HG02973 (cell line): ENCODE measurements at regions not wholly inside any gene's neighbourhood (a gene's known extent, or its start where the extent isn't known, plus 50 kb on each side); places are given as distances from the start of the nearest gene placed in this dataset.
A peak's percentile ranks its signal among the peaks of the same experiment; 100 is the strongest.
"Not testable (repeated sequence)": the region's sequence is repeated elsewhere in the genome, so short reads cannot be mapped to it uniquely, and the experiment has no call there.

Source experiments
- ATAC-seq: cut with Tn5 transposase; IDR thresholded peaks from one replicate; pipeline ENCODE4 v1.9.1; 2021; ENCODE audit warnings: moderate library complexity; ENCODE audit not compliant: unreplicated experiment

DNA sequence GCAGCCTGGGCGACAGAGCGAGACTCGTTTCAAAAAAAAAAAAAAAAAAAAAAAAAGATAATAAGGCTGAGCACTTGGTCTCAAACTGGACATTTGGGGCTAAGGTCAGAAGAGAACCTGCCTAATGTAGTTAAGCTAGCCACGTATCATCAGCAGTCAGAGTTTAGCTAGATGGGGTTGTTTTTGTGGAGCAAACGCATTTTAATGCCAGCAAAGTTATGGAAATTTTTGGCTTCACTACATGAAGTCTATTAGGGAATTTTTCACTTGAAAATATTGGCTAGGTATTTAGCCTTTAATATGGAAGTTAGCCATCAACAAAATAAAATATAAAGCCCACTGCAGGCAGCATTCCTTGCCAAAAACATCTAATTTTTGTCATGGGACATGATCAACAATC, 902.9 kb upstream of the CDH18 start:
- not testable (repeated sequence) for ATAC-seq

DNA sequence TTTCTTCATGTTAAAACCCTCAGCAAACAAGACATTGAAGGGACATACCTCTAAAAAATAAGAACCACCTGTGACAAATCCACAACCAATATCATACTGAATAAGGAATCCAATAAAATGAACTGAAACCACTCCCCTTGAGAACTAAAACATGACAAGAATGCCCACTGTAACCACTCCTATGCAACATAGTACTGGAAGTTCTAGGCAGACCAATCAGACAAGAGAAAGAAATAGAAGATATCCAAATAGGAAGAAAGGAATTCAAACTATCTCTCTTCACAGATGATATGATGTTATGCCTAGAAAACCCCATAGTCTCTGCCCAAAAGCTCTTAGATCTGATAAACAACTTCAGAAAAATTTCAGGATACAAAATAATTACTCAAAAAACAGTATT, 887.7 kb upstream of the CDH18 start:
- not testable (repeated sequence) for ATAC-seq

DNA sequence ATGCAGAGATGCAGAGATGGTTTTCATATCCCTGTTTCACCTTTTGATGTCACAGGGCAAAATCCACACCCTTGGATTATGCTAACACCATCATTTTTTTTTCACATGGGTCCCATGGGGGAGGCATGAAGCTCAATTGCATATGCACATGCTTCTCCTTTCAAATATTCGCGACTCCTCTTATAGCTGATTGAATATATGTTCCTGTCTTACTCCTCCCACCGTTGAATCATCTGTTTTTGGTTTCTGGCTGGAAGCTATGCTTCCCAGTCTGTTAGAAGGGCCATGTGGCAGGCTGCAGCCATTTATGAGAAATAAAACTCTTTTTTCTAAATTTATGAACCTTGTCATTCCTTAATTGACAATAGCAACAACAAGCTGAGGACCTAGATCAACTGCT, 877.9 kb upstream of the CDH18 start:
- ATAC-seq = not testable (repeated sequence)

DNA sequence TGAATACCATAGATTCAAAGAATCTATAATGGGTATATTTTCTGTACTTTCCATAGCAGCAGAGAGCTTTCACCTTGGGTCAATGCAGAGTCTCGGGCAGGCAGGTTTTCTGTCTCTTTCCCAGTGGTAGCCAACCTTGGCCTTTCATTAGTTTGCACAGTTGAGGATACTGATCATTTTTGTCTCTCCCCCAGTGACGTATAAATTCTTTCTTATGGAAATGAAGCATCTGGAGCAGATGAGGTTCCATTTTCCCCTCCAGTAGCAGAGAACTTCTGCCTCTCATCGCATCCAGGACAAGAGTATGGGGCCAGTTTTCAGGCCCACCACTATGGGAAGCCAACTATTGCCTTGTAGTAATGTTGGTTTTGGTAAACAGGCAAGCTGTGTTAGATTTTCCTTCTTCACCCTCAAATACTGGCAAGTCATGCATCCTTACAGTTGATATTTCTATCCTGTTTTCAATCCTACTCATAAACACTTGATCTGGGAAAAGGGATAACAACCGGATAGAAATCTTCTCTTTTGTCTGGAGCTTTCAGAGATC, 845.2 kb upstream of the CDH18 start:
- ATAC-seq = no peak

DNA sequence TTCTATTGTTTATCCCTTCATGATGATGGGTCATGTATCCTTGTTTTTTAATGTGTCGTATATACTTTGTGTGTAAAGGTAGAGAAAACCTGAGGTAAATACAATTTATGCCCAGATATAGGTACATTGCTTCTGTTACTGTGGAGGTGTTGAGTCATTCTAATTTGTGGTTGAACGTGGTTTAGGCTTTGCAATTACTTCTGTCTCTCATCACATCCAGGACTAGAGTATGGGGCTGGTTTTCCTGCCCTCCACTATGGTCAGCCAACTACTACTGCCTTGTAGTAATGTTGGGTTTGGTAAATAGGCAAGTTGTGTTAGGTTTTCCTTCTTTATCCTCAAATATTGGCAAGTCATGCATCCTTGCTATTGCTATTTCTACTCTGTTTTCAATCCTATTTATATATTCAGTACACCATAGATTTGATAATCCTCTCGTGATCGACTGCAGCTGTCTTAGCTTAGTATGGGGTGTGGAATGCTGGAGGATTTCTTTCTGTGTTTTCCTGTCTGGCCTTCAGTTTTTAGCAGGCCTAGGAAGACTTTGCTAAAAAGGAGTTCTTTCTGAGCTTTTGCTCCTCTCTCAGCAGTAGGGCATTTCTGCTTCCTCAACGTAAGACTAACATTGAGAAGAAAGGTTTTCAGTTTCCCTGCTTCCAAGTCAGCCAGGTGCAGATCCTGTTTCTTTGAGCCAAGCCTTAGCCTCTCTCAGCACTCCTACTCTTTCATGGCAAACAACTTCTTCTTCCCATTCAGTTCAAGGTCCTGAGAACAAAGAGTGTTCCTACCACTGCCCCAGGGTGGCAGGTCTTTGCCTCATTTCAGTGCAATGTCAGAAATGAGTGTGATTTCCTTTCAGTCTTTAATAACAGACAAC, 844.4 kb upstream of the CDH18 start:
- ATAC-seq = no peak

DNA sequence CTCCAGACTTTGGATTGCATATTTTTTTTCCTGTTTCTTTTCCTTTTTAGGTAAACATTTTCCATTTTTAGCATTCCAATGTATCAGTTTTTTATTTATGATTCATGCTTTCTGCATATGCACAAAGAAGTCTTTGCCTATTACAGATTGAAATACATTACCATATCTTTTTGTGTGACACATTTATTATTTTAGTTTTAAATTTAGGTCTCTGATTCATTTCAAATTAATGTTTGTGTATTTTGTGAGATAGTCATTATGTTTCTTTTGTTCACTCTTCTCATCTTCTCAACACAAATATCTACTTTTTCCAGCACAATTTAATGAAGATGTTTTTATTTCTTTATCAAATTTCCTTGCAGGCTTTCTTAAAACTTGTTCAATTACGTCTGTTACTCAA, 838.0 kb upstream of the CDH18 start:
- ATAC-seq = not testable (repeated sequence)

DNA sequence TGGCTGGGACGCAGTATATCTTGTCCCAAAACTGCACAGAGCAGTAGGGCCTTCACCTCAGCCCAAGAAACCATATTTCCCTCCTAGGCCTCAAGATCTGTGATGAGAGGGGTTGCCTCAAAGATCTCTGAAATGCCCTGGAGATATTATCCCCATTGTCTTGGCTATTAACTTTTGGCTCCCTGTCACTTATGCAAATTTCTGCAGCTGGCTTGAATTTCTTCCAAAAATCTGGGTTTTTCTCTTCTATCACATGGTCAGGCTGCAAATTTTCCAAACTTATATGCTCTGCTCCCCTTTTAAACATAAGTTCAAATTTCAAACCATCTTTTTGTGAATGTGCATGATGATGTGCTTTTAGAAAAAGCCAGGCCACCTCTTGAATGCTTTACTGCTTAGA, 809.2 kb upstream of the CDH18 start:
- ATAC-seq = not testable (repeated sequence)

DNA sequence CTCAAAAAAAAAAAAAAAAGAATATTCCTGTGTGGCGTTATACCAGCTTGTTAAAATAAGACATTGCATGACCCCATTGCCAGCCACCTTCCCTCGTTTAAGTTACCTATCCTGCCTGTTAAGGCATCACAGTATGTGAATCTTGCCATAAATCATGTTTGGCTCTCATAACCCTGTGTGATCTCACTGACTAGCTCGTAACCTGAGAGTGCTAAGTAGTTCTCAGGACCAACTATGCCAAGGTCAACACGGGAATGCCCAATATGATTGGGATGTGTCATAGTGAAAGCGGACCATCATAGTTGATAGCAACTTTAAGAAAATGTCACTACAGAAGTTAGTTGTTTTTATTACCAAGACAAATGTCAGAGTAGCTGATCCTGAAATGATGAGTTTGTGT, 796.8 kb upstream of the CDH18 start:
- ATAC-seq = not testable (repeated sequence)

DNA sequence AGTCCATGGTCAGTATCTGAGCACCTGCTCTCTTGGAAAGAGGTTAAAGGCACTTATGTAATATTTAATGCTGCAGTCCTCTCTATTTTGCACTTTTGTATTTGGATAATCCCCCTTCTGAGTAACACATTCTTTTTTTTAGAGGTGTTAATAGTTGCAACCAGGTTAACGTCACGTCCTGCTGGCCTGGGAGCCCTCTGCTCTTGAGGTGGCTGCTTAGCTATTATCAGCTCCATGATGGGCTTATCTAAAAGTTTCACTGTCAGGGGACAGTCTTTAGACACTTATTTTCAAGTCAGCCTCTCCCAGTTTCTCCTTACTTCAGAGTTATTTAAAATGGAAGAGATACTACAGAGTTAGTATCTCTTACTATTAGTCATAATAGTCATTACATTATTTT, 795.5 kb upstream of the CDH18 start:
- ATAC-seq = not testable (repeated sequence)

DNA sequence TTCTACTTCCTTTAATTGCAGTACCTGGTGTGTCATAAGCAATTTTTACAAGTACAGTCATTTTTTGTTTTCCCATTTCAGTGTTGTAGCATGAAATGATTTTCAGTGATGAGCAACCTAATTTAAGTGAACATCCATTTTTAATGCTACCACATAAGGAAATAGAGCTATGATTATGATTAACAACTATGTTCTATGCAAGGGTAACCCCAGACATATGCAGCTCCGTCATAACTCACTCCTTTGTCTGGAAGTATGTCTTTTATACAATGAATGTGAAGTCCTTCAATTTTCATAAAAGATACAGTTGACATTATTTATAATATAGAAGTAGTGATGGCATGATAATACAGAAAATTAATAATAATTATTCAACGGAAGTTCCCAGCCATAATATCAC, 783.3 kb upstream of the CDH18 start:
- ATAC-seq = not testable (repeated sequence)

DNA sequence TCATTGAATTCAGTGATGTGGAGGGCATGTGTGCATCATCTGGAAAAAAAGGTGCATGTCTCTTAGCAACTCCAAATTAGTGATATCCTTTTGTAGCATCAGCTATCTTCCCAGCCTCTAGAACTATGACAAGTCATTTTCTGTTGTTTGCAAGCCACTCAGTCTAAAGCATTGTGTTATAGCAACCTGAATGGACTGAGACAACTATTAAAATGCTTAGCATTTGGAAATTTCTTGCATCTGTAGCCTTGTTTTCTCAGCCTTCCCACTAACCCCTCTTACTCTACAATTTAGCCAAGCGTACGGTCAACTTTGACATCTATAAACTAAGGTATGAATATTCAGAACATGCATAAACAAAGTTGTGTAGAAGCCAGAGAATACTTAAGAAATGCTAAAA, 777.1 kb upstream of the CDH18 start:
- ATAC-seq = not testable (repeated sequence)

DNA sequence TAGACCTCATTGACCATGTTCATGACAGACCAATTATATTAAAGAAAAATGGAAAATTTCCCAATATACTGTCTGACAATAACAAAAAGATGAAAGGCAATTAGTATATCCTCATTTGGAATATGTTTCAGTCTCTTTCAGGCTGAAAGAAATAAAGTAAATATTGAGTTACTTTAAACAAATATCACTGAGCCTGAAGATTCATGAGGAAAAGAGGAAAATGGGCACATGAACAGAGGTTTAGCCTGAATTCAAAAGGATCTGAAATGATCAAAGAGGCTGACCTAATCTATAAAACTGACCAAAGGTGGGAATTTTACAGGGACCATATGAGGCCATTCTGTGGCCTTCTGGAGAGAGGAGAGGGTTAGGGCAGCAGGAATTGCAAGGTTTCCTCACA, 771.5 kb upstream of the CDH18 start:
- ATAC-seq = not testable (repeated sequence)

DNA sequence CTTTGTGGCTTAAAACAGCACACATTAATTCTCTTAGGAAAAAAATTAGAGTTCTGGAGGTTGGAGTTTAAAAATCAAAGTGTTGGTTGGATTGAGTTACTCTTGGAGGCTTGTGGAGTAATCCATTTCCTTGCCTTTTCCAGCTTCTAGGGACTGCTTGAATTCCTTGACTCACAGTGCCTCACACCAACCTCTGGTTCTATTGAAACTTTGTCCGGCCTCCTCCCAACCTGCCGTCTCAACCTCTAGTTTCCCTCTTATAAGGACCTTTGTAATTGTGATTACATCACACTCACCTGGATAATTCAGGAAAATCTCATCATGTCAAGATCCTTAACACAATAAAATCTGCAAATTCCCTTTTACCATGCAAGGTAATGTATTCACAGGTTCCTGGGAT, 764.2 kb upstream of the CDH18 start:
- not testable (repeated sequence) for ATAC-seq

DNA sequence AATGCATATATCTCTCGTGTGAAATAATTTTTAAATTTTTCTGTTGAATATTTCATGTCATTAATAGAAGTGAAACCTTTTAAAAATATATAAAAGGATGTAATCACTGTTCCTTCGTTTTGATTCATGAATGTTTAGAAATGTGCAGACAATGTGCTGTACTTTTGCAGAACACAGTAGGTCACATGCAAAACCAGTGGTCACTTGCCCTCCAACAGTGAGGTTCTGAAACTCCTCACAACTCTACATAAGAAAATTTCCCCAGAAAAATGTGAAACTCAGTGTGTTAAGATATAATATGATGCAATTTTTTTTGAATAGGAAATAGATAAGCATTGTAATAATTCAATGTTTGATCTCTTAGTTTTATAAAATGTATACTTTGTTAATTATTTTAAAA, 747.7 kb upstream of the CDH18 start:
- ATAC-seq = peak; percentile 87

DNA sequence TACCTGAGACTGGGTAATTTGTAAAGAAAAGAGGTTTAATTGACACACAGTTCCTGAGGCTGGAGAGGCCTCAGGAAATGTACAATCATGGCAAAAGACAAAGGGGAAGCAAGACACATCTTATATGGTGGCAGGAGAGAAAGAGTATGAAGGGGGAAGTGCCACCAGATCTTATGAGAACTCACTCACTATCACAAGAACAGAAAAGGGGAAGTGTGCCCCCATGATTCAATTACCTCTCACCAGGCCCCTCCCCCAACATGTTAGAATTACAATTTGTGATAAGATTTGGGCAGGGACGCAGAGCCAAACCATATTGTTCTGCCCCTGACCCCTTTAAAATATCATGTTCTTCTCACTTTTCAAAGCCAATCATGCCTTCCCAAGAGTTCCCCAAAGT, 744.2 kb upstream of the CDH18 start:
- ATAC-seq = not testable (repeated sequence)

DNA sequence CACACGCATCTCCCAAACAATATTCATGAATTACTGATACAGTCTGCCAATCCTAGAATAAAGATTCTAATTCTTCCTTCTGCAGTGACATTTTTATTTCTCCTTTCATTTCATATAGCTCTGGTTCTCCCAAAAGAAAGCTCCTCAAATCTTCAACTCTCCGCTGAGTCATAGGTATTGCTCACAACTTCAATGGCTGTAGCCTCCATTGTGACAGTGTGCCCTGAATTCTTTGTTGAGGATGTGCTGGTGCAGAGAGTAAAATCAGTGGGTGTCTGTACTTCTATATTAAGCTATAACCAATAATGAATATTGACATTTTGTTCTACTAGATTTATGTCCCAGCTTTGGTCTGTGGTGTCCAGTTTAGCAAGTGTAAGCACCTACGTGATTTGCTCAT, 733.3 kb upstream of the CDH18 start:
- not testable (repeated sequence) for ATAC-seq

DNA sequence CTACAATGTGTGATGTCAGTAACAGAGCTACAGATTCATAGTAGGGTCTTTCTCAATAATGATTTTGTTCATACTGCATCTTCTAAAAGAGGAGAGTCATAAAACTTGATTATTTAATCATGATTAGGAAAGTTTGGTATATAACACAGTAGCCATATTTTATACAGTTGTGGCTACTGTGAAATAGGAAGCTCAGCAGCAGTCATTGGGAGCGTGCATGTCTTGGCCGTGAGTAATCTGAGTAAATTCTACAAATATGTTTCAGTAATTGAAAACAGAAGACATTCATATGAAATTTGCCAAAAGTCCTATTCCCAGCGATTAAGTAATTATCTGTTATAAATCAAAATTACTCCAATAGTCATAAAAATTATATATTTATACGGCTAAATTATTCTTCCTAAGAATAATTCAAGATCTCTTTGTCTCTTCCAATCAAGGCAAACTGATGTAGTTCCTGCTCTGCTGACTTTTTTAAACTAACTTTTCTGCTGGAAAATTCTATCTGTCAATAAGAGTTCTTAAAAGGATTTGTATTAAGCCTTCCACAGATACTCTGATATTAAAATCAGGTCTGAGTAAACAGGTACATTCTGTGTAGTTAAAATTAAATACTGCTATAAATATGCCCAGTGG, 723.6 kb upstream of the CDH18 start:
- not testable (repeated sequence) for ATAC-seq

DNA sequence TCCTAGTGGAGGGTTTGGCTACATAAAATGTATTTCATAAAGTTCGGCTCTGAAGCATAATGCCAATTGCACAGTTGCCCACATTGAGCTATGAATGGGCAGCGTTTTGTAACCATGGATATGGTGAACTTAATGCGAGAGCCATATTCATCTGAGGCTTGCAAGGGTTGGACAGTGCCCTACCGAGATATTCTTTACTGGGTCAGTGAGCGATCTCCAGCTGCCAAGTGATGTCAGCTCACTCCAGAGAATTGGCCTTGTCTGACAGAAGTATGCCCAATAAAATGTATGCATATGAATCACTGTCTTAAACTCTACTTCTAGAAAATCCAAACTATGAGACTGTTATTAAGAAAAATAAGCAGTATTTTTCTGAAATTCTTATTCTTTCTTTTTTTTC, 719.6 kb upstream of the CDH18 start:
- not testable (repeated sequence) for ATAC-seq

DNA sequence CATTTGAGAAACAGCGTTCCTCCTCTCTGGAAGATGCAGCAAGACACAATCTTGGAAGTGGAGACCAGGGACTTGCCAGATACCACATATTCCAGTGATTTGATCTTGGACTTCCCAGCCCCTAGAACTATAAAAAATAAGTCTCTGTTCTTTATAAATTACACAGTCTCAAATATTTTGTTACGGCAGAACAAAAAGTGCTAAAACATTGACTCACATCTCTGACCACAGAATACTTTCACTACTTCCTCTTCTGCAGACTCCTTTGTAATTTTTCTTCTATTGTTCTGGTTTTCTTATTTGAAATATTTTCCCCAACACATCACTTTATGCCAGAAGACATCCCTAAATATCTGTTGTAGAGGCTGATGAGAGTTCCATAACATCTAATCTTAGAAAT, 706.1 kb upstream of the CDH18 start:
- no peak for ATAC-seq

DNA sequence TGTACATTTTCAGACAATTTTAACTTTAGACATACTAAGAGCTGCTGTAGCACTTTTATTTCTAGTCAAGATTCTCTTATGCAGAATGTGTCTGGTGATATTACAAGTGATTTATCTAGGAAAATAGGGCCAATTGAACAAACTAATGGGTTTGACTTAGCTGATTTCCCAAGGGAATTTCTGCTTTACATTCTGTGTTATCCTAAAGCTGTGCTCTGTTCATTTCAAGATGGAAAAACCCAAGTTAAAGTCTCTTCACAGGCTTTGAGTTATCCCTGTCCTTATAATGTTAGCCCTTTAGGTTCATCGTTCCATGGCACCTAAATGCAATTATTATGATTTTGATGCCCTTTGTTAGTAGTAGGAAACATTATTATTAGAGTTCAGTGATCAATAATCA, 704.9 kb upstream of the CDH18 start:
- no peak for ATAC-seq

DNA sequence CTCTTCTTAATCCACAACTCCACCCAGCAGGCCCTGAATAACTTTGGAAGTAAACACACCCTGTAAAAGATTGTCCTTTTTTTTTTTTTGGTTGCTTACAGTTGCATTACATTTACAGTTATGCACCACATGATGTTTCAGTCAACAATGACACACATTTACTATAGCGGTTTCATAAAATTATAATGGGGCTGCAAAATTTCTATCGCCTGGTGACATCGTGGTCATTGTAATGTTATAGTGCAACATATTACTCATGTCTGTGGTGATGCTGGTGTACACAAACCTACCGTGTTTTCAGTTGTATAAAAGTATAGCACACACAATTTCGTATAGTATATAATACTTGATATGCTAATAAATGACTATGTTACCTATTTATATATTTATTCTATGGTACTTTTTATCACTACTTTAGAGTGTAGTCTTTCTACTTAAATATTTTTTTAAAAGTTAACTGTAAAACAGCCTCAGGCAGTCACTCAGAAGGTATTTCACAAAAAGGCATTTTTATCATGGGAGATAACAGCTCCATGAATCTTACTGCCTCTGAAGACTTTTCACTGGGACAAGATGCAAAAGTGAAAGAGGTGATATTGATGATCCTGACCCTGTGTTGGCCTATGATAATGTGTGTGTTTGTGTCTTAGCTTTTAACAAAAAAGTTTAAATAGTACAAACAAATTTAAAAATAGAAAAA, 695.4 kb upstream of the CDH18 start:
- ATAC-seq = no peak
